ENCODE measurements at regions not wholly inside any gene's neighbourhood (a gene's known extent, or its start where the extent isn't known, plus 50 kb on each side); places are given as distances from the start of the nearest gene placed in this dataset.
A peak's percentile ranks its signal among the peaks of the same experiment; 100 is the strongest.
"Not testable (repeated sequence)": the region's sequence is repeated elsewhere in the genome, so short reads cannot be mapped to it uniquely, and the experiment has no call there.

- DNase-seq (ENCODE audit: low read depth) (peak; percentile 3), FAIRE-seq (no peak)
- H3K36me3 ChIP-seq (ENCODE audit: control insufficient read depth, insufficient read depth, low read length): no peaks in the 10 kb centered on the region
- no peak for TF ChIP-seq CTCF (IDR thresholded peaks at IDR 0.05; ENCODE audit: insufficient read depth, low read length, severe bottlenecking)
- H3K27me3 ChIP-seq (ENCODE audit: control insufficient read depth, insufficient read depth, low read length): no peaks in the 10 kb centered on the region
- no peak overlapping the region for H3K4me3 ChIP-seq (ENCODE audit: low read depth, low read length)
Measured at GRCh38 chr20:54726687-54727300, 251.4 kb downstream of the DOK5 start.

GRCh38 chr20:54725266-54725665 lies 249.9 kb downstream of the DOK5 start:
- DNase-seq (ENCODE audit: low read depth); H3K27me3 ChIP-seq (ENCODE audit: control insufficient read depth, insufficient read depth, low read length); FAIRE-seq; H3K4me3 ChIP-seq (ENCODE audit: low read depth, low read length); H3K36me3 ChIP-seq (ENCODE audit: control insufficient read depth, insufficient read depth, low read length): not testable (repeated sequence)

- Histone ChIP-seq H3K27me3 (ENCODE audit: control insufficient read depth, insufficient read depth, low read length) (no peaks in the 10 kb centered on the region), H3K36me3 (ENCODE audit: control insufficient read depth, insufficient read depth, low read length) (no peaks in the 10 kb centered on the region), H3K4me3 (ENCODE audit: low read depth, low read length) (no peak overlapping the region)
- no peak for DNase-seq (ENCODE audit: low read depth)
- FAIRE-seq: no peak
- no peak for TF ChIP-seq CTCF (IDR thresholded peaks at IDR 0.05; ENCODE audit: insufficient read depth, low read length, severe bottlenecking)
Measured at GRCh38 chr20:54723723-54724122, 248.3 kb downstream of the DOK5 start.

- DNase-seq (ENCODE audit: low read depth) (no peak), FAIRE-seq (no peak)
- no peak for TF ChIP-seq CTCF (IDR thresholded peaks at IDR 0.05; ENCODE audit: insufficient read depth, low read length, severe bottlenecking)
- no peaks in the 10 kb centered on the region for H3K36me3 ChIP-seq (ENCODE audit: control insufficient read depth, insufficient read depth, low read length)
- no peaks in the 10 kb centered on the region for H3K27me3 ChIP-seq (ENCODE audit: control insufficient read depth, insufficient read depth, low read length)
- no peak overlapping the region for H3K4me3 ChIP-seq (ENCODE audit: low read depth, low read length)
Measured at GRCh38 chr20:54717983-54718382, 242.6 kb downstream of the DOK5 start.

- H3K36me3 ChIP-seq (ENCODE audit: control insufficient read depth, insufficient read depth, low read length): no peaks in the 10 kb centered on the region
- FAIRE-seq (no peak), DNase-seq (ENCODE audit: low read depth) (no peak)
- no peaks in the 10 kb centered on the region for H3K27me3 ChIP-seq (ENCODE audit: control insufficient read depth, insufficient read depth, low read length)
- TF ChIP-seq CTCF (IDR thresholded peaks at IDR 0.05; ENCODE audit: insufficient read depth, low read length, severe bottlenecking): no peak
- no peak overlapping the region for H3K4me3 ChIP-seq (ENCODE audit: low read depth, low read length)
Measured at GRCh38 chr20:54716790-54717189, 241.4 kb downstream of the DOK5 start.

- Histone ChIP-seq H3K36me3 (ENCODE audit: control insufficient read depth, insufficient read depth, low read length) (no peaks in the 10 kb centered on the region), H3K27me3 (ENCODE audit: control insufficient read depth, insufficient read depth, low read length) (no peaks in the 10 kb centered on the region), H3K4me3 (ENCODE audit: low read depth, low read length) (no peak overlapping the region)
- TF ChIP-seq CTCF (IDR thresholded peaks at IDR 0.05; ENCODE audit: insufficient read depth, low read length, severe bottlenecking): no peak
- no peak for DNase-seq (ENCODE audit: low read depth)
- FAIRE-seq: no peak
Measured at GRCh38 chr20:54716174-54716747, 240.9 kb downstream of the DOK5 start.

All from bronchial epithelial cell (primary cell).